ENCODE measurements at regions not wholly inside any gene's neighbourhood (a gene's known extent, or its start where the extent isn't known, plus 50 kb on each side); places are given as distances from the start of the nearest gene placed in this dataset.

- H3K4me3 ChIP-seq (ENCODE audit: low read depth, low read length, poor library complexity, severe bottlenecking) = no peak overlapping the region
- H3K27me3 ChIP-seq (ENCODE audit: insufficient read depth, low read length) = no peaks in the 10 kb centered on the region
- no peak overlapping the region for H3K27ac ChIP-seq (ENCODE audit: low read depth, low read length, poor library complexity, severe bottlenecking)
- H4K20me1 ChIP-seq (ENCODE audit: insufficient read depth, low read length) = no peaks in the 10 kb centered on the region
- H3K4me2 ChIP-seq (ENCODE audit: low read length) = no peak overlapping the region
- H3K4me1 ChIP-seq (ENCODE audit: insufficient read depth, low read length, severe bottlenecking) = no peaks in the 10 kb centered on the region
- no peaks in the 10 kb centered on the region for H3K9me2 ChIP-seq (ENCODE audit: low read depth, low read length)
- H3K9me3 ChIP-seq (ENCODE audit: low read length) = no peaks in the 10 kb centered on the region
- H3K9ac ChIP-seq (ENCODE audit: low read length) = no peak overlapping the region
- H2AFZ ChIP-seq (ENCODE audit: low read length) = no peak overlapping the region
- no peaks in the 10 kb centered on the region for H3K79me2 ChIP-seq (ENCODE audit: insufficient read depth, low read length)
- H3K36me3 ChIP-seq (ENCODE audit: insufficient read depth, low read length) = no peaks in the 10 kb centered on the region
- H3F3A ChIP-seq (ENCODE audit: insufficient read depth, low read length) = no peaks in the 10 kb centered on the region
- TF ChIP-seq CTCF (IDR thresholded peaks at IDR 0.05; ENCODE audit: low read length) (no peak), EZH2 (IDR thresholded peaks at IDR 0.05; ENCODE audit: borderline replicate concordance, low read length) (no peak)
These were observed 705.4 kb upstream of the TENM4 start for GRCh38 chr11:80146232-80146631.

GRCh38 chr11:80144897-80145594, 704.2 kb upstream of the TENM4 start:
- Histone ChIP-seq H2AFZ (ENCODE audit: low read length) (no peak overlapping the region), H3K9me3 (ENCODE audit: low read length) (no peaks in the 10 kb centered on the region), H3K27me3 (ENCODE audit: insufficient read depth, low read length) (no peaks in the 10 kb centered on the region), H3K4me2 (ENCODE audit: low read length) (no peak overlapping the region), H3K9me2 (ENCODE audit: low read depth, low read length) (no peaks in the 10 kb centered on the region), H3F3A (ENCODE audit: insufficient read depth, low read length) (no peaks in the 10 kb centered on the region), H3K36me3 (ENCODE audit: insufficient read depth, low read length) (no peaks in the 10 kb centered on the region), H3K27ac (ENCODE audit: low read depth, low read length, poor library complexity, severe bottlenecking) (no peak overlapping the region), H3K79me2 (ENCODE audit: insufficient read depth, low read length) (no peaks in the 10 kb centered on the region), H4K20me1 (ENCODE audit: insufficient read depth, low read length) (no peaks in the 10 kb centered on the region), H3K9ac (ENCODE audit: low read length) (no peak overlapping the region), H3K4me3 (ENCODE audit: low read depth, low read length, poor library complexity, severe bottlenecking) (no peak overlapping the region), H3K4me1 (ENCODE audit: insufficient read depth, low read length, severe bottlenecking) (no peaks in the 10 kb centered on the region)
- TF ChIP-seq EZH2 (IDR thresholded peaks at IDR 0.05; ENCODE audit: borderline replicate concordance, low read length) = no peak
- no peak for TF ChIP-seq CTCF (IDR thresholded peaks at IDR 0.05; ENCODE audit: low read length)

GRCh38 chr11:80136991-80137390, 696.2 kb upstream of the TENM4 start:
- no peaks in the 10 kb centered on the region for H3K36me3 ChIP-seq (ENCODE audit: insufficient read depth, low read length)
- no peaks in the 10 kb centered on the region for H3K9me3 ChIP-seq (ENCODE audit: low read length)
- TF ChIP-seq EZH2 (IDR thresholded peaks at IDR 0.05; ENCODE audit: borderline replicate concordance, low read length) = no peak
- TF ChIP-seq CTCF (IDR thresholded peaks at IDR 0.05; ENCODE audit: low read length) = no peak
- no peak overlapping the region for H3K4me2 ChIP-seq (ENCODE audit: low read length)
- H3K27ac ChIP-seq (ENCODE audit: low read depth, low read length, poor library complexity, severe bottlenecking) = no peak overlapping the region
- no peak overlapping the region for H3K9ac ChIP-seq (ENCODE audit: low read length)
- no peaks in the 10 kb centered on the region for H3K27me3 ChIP-seq (ENCODE audit: insufficient read depth, low read length)
- H3K9me2 ChIP-seq (ENCODE audit: low read depth, low read length) = no peaks in the 10 kb centered on the region
- H3K4me1 ChIP-seq (ENCODE audit: insufficient read depth, low read length, severe bottlenecking) = no peaks in the 10 kb centered on the region
- no peaks in the 10 kb centered on the region for H3F3A ChIP-seq (ENCODE audit: insufficient read depth, low read length)
- no peak overlapping the region for H3K4me3 ChIP-seq (ENCODE audit: low read depth, low read length, poor library complexity, severe bottlenecking)
- no peaks in the 10 kb centered on the region for H3K79me2 ChIP-seq (ENCODE audit: insufficient read depth, low read length)
- H2AFZ ChIP-seq (ENCODE audit: low read length) = no peak overlapping the region
- no peaks in the 10 kb centered on the region for H4K20me1 ChIP-seq (ENCODE audit: insufficient read depth, low read length)

All from OCI-LY1 (cell line).